ENCODE measurements at regions not wholly inside any gene's neighbourhood (a gene's known extent, or its start where the extent isn't known, plus 50 kb on each side); places are given as distances from the start of the nearest gene placed in this dataset.

GRCh38 chr13:76446191-76446590, 440.0 kb downstream of the KCTD12 start:
- no peak for TF ChIP-seq GATA2 (IDR thresholded peaks at IDR 0.05; ENCODE audit: low read depth, low read length)
- no peak for TF ChIP-seq GATA3 (IDR thresholded peaks at IDR 0.05; ENCODE audit: low read depth, low read length)
